ENCODE measurements at regions not wholly inside any gene's neighbourhood (a gene's known extent, or its start where the extent isn't known, plus 50 kb on each side); places are given as distances from the start of the nearest gene placed in this dataset.

GRCh38 chr1:55885619-55886018, 670.5 kb upstream of the USP24 start:
- intact Hi-C loops (cut with DNase I) = no loop called here
- no peak for DNase-seq (ENCODE audit: extremely low spot score)
- TF ChIP-seq CTCF (IDR thresholded peaks at IDR 0.05) (no peak), POLR2AphosphoS5 (IDR thresholded peaks at IDR 0.05) (no peak), EP300 (IDR thresholded peaks at IDR 0.05) (no peak), POLR2A (IDR thresholded peaks at IDR 0.05; ENCODE audit: low read depth) (no peak)
- no peaks in the 10 kb centered on the region for H3K9me3 ChIP-seq
- no peak overlapping the region for H3K4me3 ChIP-seq
- H3K27ac ChIP-seq (replicated peaks in 1 of 4) = no peak overlapping the region
- WGBS = 84% methylated on average over 2 of the region's 2 CpGs
- no peaks in the 10 kb centered on the region for H3K27me3 ChIP-seq
- H3K4me1 ChIP-seq = peaks cover 0 to 10% (median 8%) of the 10 kb centered on the region in 4 donors
- H3K36me3 ChIP-seq = no peaks in the 10 kb centered on the region

GRCh38 chr1:55882931-55883330, 667.8 kb upstream of the USP24 start:
- Histone ChIP-seq H3K27me3 (no peaks in the 10 kb centered on the region), H3K36me3 (no peaks in the 10 kb centered on the region), H3K4me1 (peaks cover 0 to 10% (median 8%) of the 10 kb centered on the region in 4 donors), H3K9me3 (no peaks in the 10 kb centered on the region), H3K4me3 (no peak overlapping the region), H3K27ac (replicated peaks in 1 of 4) (no peak overlapping the region)
- intact Hi-C loops (cut with DNase I) = no loop called here
- TF ChIP-seq POLR2AphosphoS5 (IDR thresholded peaks at IDR 0.05) = no peak
- no peak for TF ChIP-seq CTCF (IDR thresholded peaks at IDR 0.05)
- no peak for TF ChIP-seq POLR2A (IDR thresholded peaks at IDR 0.05; ENCODE audit: low read depth)
- WGBS = 87% methylated on average over 6 of the region's 6 CpGs
- no peak for DNase-seq (ENCODE audit: extremely low spot score)

GRCh38 chr1:55879346-55879745, 664.2 kb upstream of the USP24 start:
- no peaks in the 10 kb centered on the region for H3K9me3 ChIP-seq
- H3K27me3 ChIP-seq = no peaks in the 10 kb centered on the region
- TF ChIP-seq EP300 (IDR thresholded peaks at IDR 0.05) (no peak), CTCF (IDR thresholded peaks at IDR 0.05) (no peak), POLR2A (IDR thresholded peaks at IDR 0.05; ENCODE audit: low read depth) (no peak), POLR2AphosphoS5 (IDR thresholded peaks at IDR 0.05) (no peak)
- intact Hi-C loops (cut with DNase I) = no loop called here
- H3K27ac ChIP-seq (replicated peaks in 1 of 4) = no peak overlapping the region
- no peak for DNase-seq (ENCODE audit: extremely low spot score)
- no peaks in the 10 kb centered on the region for H3K36me3 ChIP-seq
- 94% methylated on average over 11 of the region's 11 CpGs for WGBS
- H3K4me3 ChIP-seq = no peak overlapping the region
- H3K4me1 ChIP-seq = no peaks in the 10 kb centered on the region

GRCh38 chr1:55877437-55878232, 662.5 kb upstream of the USP24 start:
- intact Hi-C loops (cut with DNase I) = no loop called here
- Histone ChIP-seq H3K36me3 (no peaks in the 10 kb centered on the region), H3K27ac (replicated peaks in 1 of 4) (no peak overlapping the region), H3K4me1 (no peaks in the 10 kb centered on the region), H3K4me3 (no peak overlapping the region), H3K27me3 (no peaks in the 10 kb centered on the region), H3K9me3 (no peaks in the 10 kb centered on the region)
- 85% methylated on average over 6 of the region's 6 CpGs for WGBS
- DNase-seq (ENCODE audit: extremely low spot score) = no peak
- no peak for TF ChIP-seq POLR2A (IDR thresholded peaks at IDR 0.05; ENCODE audit: low read depth)
- no peak for TF ChIP-seq POLR2AphosphoS5 (IDR thresholded peaks at IDR 0.05)
- no peak for TF ChIP-seq CTCF (IDR thresholded peaks at IDR 0.05)
- TF ChIP-seq EP300 (IDR thresholded peaks at IDR 0.05) = no peak
